PC-3 (cell line): ENCODE measurements at regions not wholly inside any gene's neighbourhood (a gene's known extent, or its start where the extent isn't known, plus 50 kb on each side); places are given as distances from the start of the nearest gene placed in this dataset.

ENCODE experiments used
- ATAC-seq: fragments of 200-7000 bp; cut with Tn5 transposase; 2 replicates; pipeline ENCODE4 v1.9.1; 2020; ENCODE audit warnings: mild to moderate bottlenecking, moderate library complexity
- BruUV-seq: library from RNA; stranded (reverse); fragments of 400-500 nt; replicated peaks from 2 replicates; lab custom pipeline; 2021; lab: Mats Ljungman, UMichigan
- CTCF ChIA-PET: fragments of 300-600 bp; sonication (Branson Sonifier 250); formaldehyde crosslinking; loops from one replicate; lab custom pipeline; 2022; ENCODE audit warnings: antibody characterized with exemption; lab: Charles Lee
- POLR2A ChIA-PET: fragments of 300-600 bp; sonication (Branson Sonifier 250); formaldehyde crosslinking; loops from one replicate; lab custom pipeline; 2022; ENCODE audit warnings: antibody characterized with exemption; ENCODE audit not compliant: unreplicated experiment; lab: Charles Lee
- DNase-seq: peaks from one replicate; pipeline ENCODE4 v3.0.0-alpha.2; 2015
- H2AFZ ChIP-seq: fragments of 300-600 bp; sonication (generic); 2 replicates; pipeline ENCODE4 v1.6.0; 2016; ENCODE audit warnings: antibody characterized with exemption, low read length
- H3F3A ChIP-seq: fragments of 300-600 bp; sonication (generic); one replicate; pipeline ENCODE4 v1.6.0; 2017; ENCODE audit warnings: antibody characterized with exemption, low read length, control low read depth, mild to moderate bottlenecking; ENCODE audit not compliant: unreplicated experiment
- H3K27ac ChIP-seq: fragments of 300-600 bp; sonication (generic); 2 replicates; pipeline ENCODE4 v1.5.1; 2016; ENCODE audit warnings: mild to moderate bottlenecking, low read length
- H3K27me3 ChIP-seq: fragments of 300-600 bp; sonication (generic); 2 replicates; pipeline ENCODE4 v1.6.1; 2016; ENCODE audit warnings: low read length, mixed read lengths
- H3K36me3 ChIP-seq: fragments of 300-600 bp; sonication (generic); 2 replicates; pipeline ENCODE4 v1.6.1; 2016; ENCODE audit warnings: low read depth, mixed run types, low read length, mixed read lengths
- H3K4me1 ChIP-seq: fragments of 300-600 bp; sonication (generic); 2 replicates; pipeline ENCODE4 v1.5.1; 2016; ENCODE audit warnings: low read length; ENCODE audit not compliant: insufficient read depth
- H3K4me2 ChIP-seq: fragments of 300-600 bp; sonication (generic); 2 replicates; pipeline ENCODE4 v1.6.0; 2016; ENCODE audit warnings: low read length
- H3K4me3 ChIP-seq: fragments of 300-600 bp; sonication (generic); 2 replicates; pipeline ENCODE4 v1.5.1; 2016; ENCODE audit warnings: mild to moderate bottlenecking, low read length, mixed read lengths
- H3K79me2 ChIP-seq: fragments of 300-600 bp; sonication (generic); 2 replicates; pipeline ENCODE4 v1.6.1; 2017; ENCODE audit warnings: low read length, mixed read lengths
- H3K9ac ChIP-seq: fragments of 300-600 bp; sonication (generic); 2 replicates; pipeline ENCODE4 v1.6.0; 2016; ENCODE audit warnings: mild to moderate bottlenecking, low read length
- H3K9me2 ChIP-seq: fragments of 300-600 bp; sonication (generic); replicated peaks from 2 replicates; pipeline ENCODE4 v1.6.1; 2016; ENCODE audit warnings: mixed run types, low read length, mixed read lengths
- H3K9me3 ChIP-seq: fragments of 300-600 bp; sonication (generic); 2 replicates; pipeline ENCODE4 v1.6.1; 2016; ENCODE audit warnings: low read length, mixed read lengths
- H4K20me1 ChIP-seq: fragments of 300-600 bp; sonication (generic); 2 replicates; pipeline ENCODE4 v1.6.1; 2016; ENCODE audit warnings: low read length, mixed read lengths
- EZH2 ChIP-seq: fragments of 300-600 bp; sonication (generic); IDR thresholded peaks from one replicate; pipeline ENCODE4 v1.6.1; 2017; ENCODE audit warnings: antibody characterized with exemption, mild to moderate bottlenecking, low read length; ENCODE audit not compliant: unreplicated experiment
- EZH2phosphoT487 ChIP-seq: fragments of 300-600 bp; sonication (generic); IDR thresholded peaks from 2 replicates; pipeline ENCODE4 v1.6.1; 2018; ENCODE audit warnings: mild to moderate bottlenecking, antibody characterized with exemption, low read length, borderline replicate concordance
- intact Hi-C: fragments of 100-400 bp; cut with micrococcal nuclease; formaldehyde crosslinking; loops from 2 replicates; pipeline ENCODE4 v1.9.0; 2023
- TF ChIP-seq, protein P1 (sequence below): fragments of 300-600 bp; sonication (generic); conservative IDR thresholded peaks from 2 replicates; pipeline ENCODE4 v1.5.1; 2017; ENCODE audit warnings: antibody characterized with exemption, low read depth, mild to moderate bottlenecking, low read length

DNA sequence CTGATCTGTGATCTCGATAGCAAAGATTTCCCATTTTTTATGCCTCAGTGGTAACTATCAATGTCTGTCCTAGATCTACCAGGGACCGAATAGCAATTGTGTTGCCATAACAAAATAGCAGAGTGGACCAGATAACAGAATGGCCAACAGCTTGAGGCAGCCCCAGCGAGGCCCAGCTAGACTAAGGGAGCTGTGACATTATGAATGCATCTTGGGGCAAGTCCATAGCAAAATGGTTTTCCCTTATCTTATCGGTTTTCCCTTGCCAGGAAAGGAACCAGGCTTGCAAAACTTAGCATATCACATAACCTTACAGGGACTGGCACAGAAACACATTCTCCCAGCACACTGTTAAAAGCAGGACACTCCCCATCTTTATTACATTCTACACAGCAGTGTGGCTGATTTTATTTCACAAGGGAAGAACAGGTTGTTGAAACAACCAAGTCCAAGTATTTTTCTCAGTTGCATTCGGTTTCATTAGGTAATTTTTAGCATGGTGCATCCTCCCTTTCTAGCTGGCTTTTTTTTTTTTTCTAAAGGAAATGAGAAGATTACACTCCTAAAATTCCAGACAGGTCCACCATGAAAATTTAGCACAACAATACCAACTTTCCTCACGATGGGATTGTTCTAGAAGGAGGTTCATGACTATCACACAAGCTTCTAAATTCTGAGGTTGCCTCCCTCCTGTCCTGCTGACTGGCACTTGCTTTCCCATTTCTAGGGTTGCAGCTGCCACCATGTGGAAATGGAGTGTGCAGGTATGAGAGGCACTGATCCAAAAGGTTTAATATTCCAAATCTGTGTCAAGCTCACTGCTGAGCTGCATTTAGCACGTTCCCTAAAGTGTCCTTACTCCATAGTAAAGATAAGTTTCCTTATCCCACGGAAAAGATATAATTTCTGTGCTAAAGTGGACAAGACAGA is 97.0 kb upstream of the SLC35G4 start:
- no peak overlapping the region for H3K9ac ChIP-seq
- ChIA-PET CTCF (interaction anchor here (0.6 to 0.8 kb wide), 2 partner anchors 105 to 114 kb away, joined by 4 to 5 read pairs; no protein-coding TSS in a partner anchor), POLR2A (interaction anchor here (0.6 kb wide), 1 partner anchor 468 kb away, joined by 5 read pairs; no protein-coding TSS in a partner anchor)
- no peaks in the 10 kb centered on the region for H3K4me1 ChIP-seq
- H3K9me3 ChIP-seq: no peaks in the 10 kb centered on the region
- no peaks in the 10 kb centered on the region for H3F3A ChIP-seq
- TF ChIP-seq EZH2: no peak
- no peak for TF ChIP-seq EZH2phosphoT487
- TF ChIP-seq, protein P1, sequence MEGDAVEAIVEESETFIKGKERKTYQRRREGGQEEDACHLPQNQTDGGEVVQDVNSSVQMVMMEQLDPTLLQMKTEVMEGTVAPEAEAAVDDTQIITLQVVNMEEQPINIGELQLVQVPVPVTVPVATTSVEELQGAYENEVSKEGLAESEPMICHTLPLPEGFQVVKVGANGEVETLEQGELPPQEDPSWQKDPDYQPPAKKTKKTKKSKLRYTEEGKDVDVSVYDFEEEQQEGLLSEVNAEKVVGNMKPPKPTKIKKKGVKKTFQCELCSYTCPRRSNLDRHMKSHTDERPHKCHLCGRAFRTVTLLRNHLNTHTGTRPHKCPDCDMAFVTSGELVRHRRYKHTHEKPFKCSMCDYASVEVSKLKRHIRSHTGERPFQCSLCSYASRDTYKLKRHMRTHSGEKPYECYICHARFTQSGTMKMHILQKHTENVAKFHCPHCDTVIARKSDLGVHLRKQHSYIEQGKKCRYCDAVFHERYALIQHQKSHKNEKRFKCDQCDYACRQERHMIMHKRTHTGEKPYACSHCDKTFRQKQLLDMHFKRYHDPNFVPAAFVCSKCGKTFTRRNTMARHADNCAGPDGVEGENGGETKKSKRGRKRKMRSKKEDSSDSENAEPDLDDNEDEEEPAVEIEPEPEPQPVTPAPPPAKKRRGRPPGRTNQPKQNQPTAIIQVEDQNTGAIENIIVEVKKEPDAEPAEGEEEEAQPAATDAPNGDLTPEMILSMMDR: peak; percentile 48
- intact Hi-C loops: loop anchor here (1.0 kb wide), 1 partner anchor 202 kb away; no protein-coding TSS in a partner anchor
- peak; percentile 45 for ATAC-seq
- H3K27ac ChIP-seq: no peak overlapping the region
- no peaks in the 10 kb centered on the region for H3K79me2 ChIP-seq
- no peaks in the 10 kb centered on the region for H4K20me1 ChIP-seq
- no peak overlapping the region for H2AFZ ChIP-seq
- no peaks in the 10 kb centered on the region for H3K36me3 ChIP-seq
- no peak overlapping the region for H3K4me3 ChIP-seq
- no TSS peak for BruUV-seq
- DNase-seq: peak; percentile 23
- H3K4me2 ChIP-seq: no peak overlapping the region
- H3K27me3 ChIP-seq: peaks cover 52% of the 10 kb centered on the region
- no peaks in the 10 kb centered on the region for H3K9me2 ChIP-seq

DNA sequence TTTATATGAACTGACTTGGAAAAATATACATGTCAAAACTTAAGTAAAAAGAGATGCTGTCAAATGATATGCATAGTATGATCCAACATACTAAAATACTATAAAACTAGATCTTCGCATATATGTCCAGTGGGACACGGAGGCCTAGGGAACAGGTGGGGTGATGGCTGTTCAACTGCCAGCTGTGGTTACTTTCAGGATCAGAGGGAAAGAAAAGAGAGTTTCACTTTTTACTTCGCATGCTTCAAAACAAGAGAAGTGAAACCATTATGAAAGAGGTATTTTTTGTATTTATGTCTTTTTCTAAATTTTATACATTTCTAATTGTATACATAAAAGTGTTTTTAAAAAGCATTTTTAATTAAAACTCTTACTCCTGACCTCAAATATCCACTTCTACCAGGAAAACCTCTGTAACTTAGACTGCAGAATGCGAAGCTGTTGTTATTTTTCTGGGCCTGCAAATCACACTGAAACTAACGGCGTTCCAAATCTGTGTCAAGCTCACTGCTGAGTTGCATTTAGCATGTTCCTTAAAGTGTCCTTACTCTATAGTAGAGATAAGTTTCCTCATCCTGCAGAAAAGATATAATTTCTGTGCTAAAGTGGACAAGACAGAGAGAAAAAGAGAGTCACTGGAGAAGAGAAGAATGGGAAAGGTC is 97.8 kb upstream of the SLC35G4 start:
- Histone ChIP-seq H3K27me3 (peaks cover 44% of the 10 kb centered on the region), H3F3A (no peaks in the 10 kb centered on the region), H3K9me2 (no peaks in the 10 kb centered on the region), H3K36me3 (no peaks in the 10 kb centered on the region), H2AFZ (no peak overlapping the region), H3K27ac (no peak overlapping the region), H3K4me3 (no peak overlapping the region), H3K9ac (no peak overlapping the region), H3K79me2 (no peaks in the 10 kb centered on the region), H3K9me3 (no peaks in the 10 kb centered on the region), H3K4me2 (no peak overlapping the region), H3K4me1 (no peaks in the 10 kb centered on the region), H4K20me1 (no peaks in the 10 kb centered on the region)
- intact Hi-C loops: loop anchor here (1.0 kb wide), 1 partner anchor 201 kb away; no protein-coding TSS in a partner anchor
- BruUV-seq: no TSS peak
- DNase-seq (no peak), ATAC-seq (no peak)
- CTCF ChIA-PET: no interaction called here
- POLR2A ChIA-PET: no interaction called here
- TF ChIP-seq EZH2phosphoT487 (no peak), EZH2 (no peak)
- TF ChIP-seq, protein P1: no peak
